ENCODE measurements at regions not wholly inside any gene's neighbourhood (a gene's known extent, or its start where the extent isn't known, plus 50 kb on each side); places are given as distances from the start of the nearest gene placed in this dataset.
A peak's percentile ranks its signal among the peaks of the same experiment; 100 is the strongest.

- intact Hi-C loops (cut with DNase I): no loop called here
- ATAC-seq (peak in 1 of 2 donors; percentile 78), DNase-seq (no peak)
These were observed 353.5 kb upstream of the IL12A start for GRCh38 chr3:159635047-159635641.

- ATAC-seq (no peak), DNase-seq (no peak)
- intact Hi-C loops (cut with DNase I): no loop called here
These were observed 350.6 kb upstream of the IL12A start for GRCh38 chr3:159637883-159638542.

DNA sequence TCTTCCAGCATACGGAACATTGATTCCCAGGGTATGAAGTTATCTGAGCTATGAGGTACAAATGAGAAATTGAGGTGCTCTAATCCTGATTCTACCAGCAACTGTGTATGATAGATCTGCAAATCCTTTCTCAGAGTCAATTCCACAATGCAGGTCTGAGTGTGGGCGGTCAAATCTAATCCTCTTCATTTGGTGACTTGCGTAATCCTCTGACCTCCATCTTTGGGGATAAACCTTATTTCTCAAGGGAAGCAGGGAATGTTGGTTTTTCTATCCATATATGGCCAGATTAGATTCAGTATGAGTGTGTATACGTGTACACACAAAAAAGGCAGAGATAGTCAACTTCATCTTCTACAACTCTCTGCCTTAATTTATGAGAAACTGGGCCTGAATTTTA lies 348.4 kb upstream of the IL12A start:
- no peak for DNase-seq
- ATAC-seq: no peak

DNA sequence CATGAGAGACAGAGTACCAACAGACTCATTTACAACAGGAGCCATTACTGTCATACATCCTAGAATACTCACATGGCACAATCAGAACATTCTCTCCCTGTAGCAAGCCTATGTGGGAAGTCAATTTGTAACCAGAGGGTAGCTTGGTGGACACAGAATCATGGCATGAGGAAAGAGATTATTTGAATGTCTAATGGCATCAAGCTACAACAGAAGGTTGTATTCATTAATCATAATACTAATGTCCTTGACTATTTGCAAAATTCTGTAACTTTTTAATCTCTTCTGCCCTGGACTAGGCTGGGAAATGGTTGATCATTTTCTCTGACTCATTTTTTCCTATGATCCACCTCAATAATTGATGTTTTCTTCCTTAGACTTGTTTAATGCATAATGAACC lies 345.2 kb upstream of the IL12A start:
- DNase-seq (no peak), ATAC-seq (no peak)
- intact Hi-C loops (cut with DNase I): no loop called here

More for the DNA sequence above, 348.4 kb upstream of the IL12A start:
- intact Hi-C loops (cut with DNase I): no loop called here

DNA sequence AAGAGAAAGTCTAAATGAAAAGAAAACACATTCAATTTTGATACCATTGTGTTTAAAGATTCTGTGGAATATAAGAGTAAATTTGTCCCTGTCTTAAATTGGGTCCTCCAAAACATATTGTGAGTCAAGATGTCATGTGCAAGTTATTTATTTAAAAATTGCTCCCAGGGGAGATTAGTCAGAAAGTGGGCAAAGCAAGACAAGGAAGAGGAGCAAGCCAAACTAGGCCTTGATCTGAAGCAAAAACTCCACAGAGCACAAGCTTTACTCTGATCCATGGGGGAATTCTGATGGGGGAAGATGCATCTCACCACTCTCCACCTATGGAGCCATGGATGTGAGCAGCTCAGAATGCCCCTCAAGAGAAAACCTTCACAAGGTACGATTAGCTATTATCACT lies 342.8 kb upstream of the IL12A start:
- no peak for ATAC-seq
- DNase-seq: no peak

DNA sequence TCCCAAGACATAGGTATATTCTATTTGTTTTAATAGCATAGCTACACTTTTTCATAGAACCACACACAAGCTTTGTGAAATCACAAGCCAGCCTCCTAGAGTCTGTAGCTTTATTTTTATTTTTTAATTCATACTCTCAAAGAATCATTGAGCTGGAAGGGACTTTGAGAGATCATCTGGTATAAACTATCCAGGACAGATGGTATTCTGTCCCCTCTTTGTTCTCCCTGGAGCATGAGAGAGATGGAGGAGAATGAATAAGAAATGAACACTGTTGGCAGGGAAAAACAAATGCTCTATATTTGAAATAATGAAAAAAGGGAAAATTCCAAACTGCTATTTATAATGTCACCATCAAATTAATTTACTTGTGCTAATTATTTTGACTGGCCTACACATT lies 338.7 kb upstream of the IL12A start:
- intact Hi-C loops (cut with DNase I): no loop called here
- ATAC-seq: no peak
- DNase-seq: no peak

More for the DNA sequence above, 342.8 kb upstream of the IL12A start:
- intact Hi-C loops (cut with DNase I): no loop called here

DNA sequence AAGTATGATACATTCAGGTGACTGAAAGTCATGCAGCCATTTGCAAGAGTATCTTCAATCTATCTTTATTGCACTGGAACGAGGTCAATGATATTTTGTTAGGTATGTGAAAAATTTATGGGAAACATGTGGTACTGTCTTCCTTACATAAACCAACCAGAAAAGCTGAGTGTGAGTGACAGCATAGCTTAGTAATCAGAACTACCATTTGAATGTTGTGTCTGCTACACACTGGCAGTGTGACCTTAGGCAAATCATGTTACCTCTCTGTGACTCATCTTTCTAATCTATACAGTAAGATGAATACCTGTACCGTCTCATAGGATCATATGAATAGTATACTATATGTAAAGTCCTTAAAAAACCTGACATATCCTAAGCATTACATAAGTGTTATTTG lies 337.9 kb upstream of the IL12A start:
- ATAC-seq (no peak), DNase-seq (no peak)
- intact Hi-C loops (cut with DNase I): no loop called here

- intact Hi-C loops (cut with DNase I): no loop called here
- peak; percentile 55 to 72 for ATAC-seq
- DNase-seq: no peak
These were observed 336.2 kb upstream of the IL12A start for GRCh38 chr3:159652452-159652851.

GRCh38 chr3:159654183-159655134 lies 334.2 kb upstream of the IL12A start:
- intact Hi-C loops (cut with DNase I): no loop called here

DNA sequence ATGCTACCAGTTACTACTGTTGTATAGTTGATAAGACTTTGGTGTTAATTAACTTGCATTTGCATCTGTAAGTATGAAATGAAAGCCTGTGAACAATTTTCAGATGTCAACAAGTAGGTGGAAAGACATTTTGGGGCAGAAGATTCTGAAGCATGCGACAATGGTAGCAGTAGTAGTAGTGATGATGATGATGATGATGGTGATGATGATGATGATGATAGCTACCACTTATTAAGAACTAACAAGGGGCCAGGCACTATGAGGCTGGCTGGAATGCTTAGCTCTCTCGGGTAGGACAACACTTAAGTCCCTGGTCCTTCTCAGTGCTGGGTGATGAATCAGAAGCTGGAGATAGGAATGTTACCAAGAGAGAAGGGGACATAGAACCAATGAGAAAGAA lies 333.4 kb upstream of the IL12A start:
- intact Hi-C loops (cut with DNase I): no loop called here
- ATAC-seq (peak in 1 of 2 donors; percentile 46), DNase-seq (no peak)

More at GRCh38 chr3:159654183-159655134, 334.2 kb upstream of the IL12A start:
- ATAC-seq (peak; percentile 85 to 91), DNase-seq (peak; percentile 27)

DNA sequence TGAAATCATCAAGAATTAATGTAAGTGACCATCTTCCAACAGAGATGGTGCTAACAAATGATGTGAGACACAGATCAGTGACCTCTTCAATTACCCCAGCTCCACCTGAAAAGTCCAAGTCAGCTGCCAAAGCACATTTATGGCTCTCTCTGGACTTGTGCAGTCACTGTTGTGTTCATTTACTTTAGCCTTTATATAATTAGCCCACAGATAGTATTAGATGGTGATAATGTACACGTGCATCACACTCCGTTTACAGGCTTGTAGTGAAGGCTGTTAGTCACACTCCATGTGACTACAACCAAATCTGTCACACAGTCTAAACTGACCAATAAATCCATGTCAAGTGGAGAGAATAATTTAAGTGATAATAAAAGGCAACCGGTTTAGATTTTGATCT lies 331.5 kb upstream of the IL12A start:
- ATAC-seq (no peak), DNase-seq (no peak)
- intact Hi-C loops (cut with DNase I): no loop called here

DNA sequence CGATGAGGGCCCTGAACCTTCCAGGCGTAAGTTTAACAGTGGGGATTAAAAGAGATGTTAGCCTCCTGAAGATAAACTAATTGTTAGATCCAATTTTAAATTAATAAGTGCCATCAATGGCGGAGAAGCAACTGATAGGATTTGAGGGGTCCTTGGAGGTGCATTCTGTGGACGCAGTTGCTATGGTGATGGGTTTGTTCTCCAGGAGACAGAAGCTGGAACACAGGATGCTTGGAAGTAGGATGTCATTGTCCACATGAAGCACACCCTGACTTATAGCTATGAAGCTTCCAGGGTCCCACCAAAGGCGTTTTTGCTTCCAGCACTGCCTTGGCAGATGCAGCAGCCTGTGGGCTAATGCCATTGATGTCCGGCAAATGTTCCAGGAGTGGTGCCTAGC lies 331.0 kb upstream of the IL12A start:
- ATAC-seq (no peak), DNase-seq (no peak)
- intact Hi-C loops (cut with DNase I): no loop called here

GRCh38 chr3:159660326-159660725 lies 328.3 kb upstream of the IL12A start:
- DNase-seq: no peak
- ATAC-seq: no peak
- intact Hi-C loops (cut with DNase I): no loop called here

DNA sequence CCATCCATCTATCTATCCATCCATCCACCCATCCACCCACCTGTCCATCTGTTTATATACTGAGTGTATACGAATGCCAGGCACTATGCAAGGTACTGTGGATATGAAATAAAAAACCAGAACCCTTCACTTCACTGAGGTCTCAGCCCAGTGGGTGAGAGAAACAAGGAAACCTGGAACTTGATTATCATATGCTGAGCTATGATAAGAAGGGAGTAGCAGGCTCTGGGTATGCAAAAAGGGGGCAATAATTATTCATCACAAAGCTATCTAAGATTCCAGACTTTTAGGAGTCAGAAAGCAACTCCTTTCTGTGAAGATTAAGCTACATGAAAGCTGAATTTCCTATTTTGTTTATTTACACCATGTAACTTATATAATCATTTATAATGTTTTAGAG lies 327.7 kb upstream of the IL12A start:
- intact Hi-C loops (cut with DNase I): no loop called here
- no peak for ATAC-seq

GRCh38 chr3:159662549-159662948 lies 326.1 kb upstream of the IL12A start:
- intact Hi-C loops (cut with DNase I): no loop called here
- ATAC-seq (no peak), DNase-seq (no peak)

More for the DNA sequence above, 327.7 kb upstream of the IL12A start:
- no peak for DNase-seq

- DNase-seq: no peak
- intact Hi-C loops (cut with DNase I): no loop called here
- no peak for ATAC-seq
These were observed 324.6 kb upstream of the IL12A start for GRCh38 chr3:159664006-159664405.

- DNase-seq (no peak), ATAC-seq (no peak)
- intact Hi-C loops (cut with DNase I): no loop called here
These were observed 324.0 kb upstream of the IL12A start for GRCh38 chr3:159664653-159665052.

- intact Hi-C loops (cut with DNase I): no loop called here
- no peak for DNase-seq
- no peak for ATAC-seq
These were observed 321.4 kb upstream of the IL12A start for GRCh38 chr3:159667261-159667660.

- peak in 1 of 2 donors; percentile 43 for ATAC-seq
- intact Hi-C loops (cut with DNase I): no loop called here
- DNase-seq: no peak
These were observed 320.2 kb upstream of the IL12A start for GRCh38 chr3:159668461-159668860.

GRCh38 chr3:159668990-159669476 lies 319.6 kb upstream of the IL12A start:
- ATAC-seq (no peak), DNase-seq (no peak)
- intact Hi-C loops (cut with DNase I): no loop called here
